ENCODE measurements at regions not wholly inside any gene's neighbourhood (a gene's known extent, or its start where the extent isn't known, plus 50 kb on each side); places are given as distances from the start of the nearest gene placed in this dataset.

- H4K20me1 ChIP-seq (ENCODE audit: control insufficient read depth, insufficient read depth), result no peaks in the 10 kb centered on the region
- H3K27me3 ChIP-seq (replicated peaks in 1 of 2; ENCODE audit: control insufficient read depth in 2 of 2, insufficient read depth in 2 of 2, low read length in 1 of 2), result peaks cover 0 to 11% of the 10 kb centered on the region in 2 experiments; a peak in 1 of 4 replicates
- BruUV-seq (replicated peaks), result no TSS peak
- no peak overlapping the region for H3K27ac ChIP-seq (ENCODE audit: control insufficient read depth, insufficient read depth)
- RAD21 ChIA-PET (ENCODE audit: unreplicated experiment), result interaction anchor here (2.3 kb wide), 1 partner anchor 301 kb away, joined by 15 read pairs; no protein-coding TSS in a partner anchor
- intact Hi-C loops (cut with micrococcal nuclease; ENCODE audit: unreplicated experiment) (loop anchor here (5.0 to 10.0 kb wide), 4 partner anchors 165 to 1518 kb away; partner anchors contain the start of gene NR4A2), in situ Hi-C loops (cut with MboI) (loop anchor here (25.0 kb wide), 1 partner anchor 1530 kb away; no protein-coding TSS in a partner anchor)
- H3K4me2 ChIP-seq (ENCODE audit: control insufficient read depth, insufficient read depth), result 0 out of 2 replicates have a peak overlapping the region, but pooled peaks have one; percentile 17
- no peaks in the 10 kb centered on the region for H3K79me2 ChIP-seq (ENCODE audit: control insufficient read depth, insufficient read depth, low read length)
- no peak overlapping the region for H3K9ac ChIP-seq (ENCODE audit: control insufficient read depth, insufficient read depth, low read length)
- no peak overlapping the region; the same call in 1 of the 2 replicates for H2AFZ ChIP-seq (ENCODE audit: control insufficient read depth, low read depth, low read length)
- FAIRE-seq (peak; percentile 13), ATAC-seq (peak; percentile 78), DNase-seq (ENCODE audit: low read depth, low spot score) (peak; percentile 7)
- no peak for TF ChIP-seq RUNX3 (IDR thresholded peaks at IDR 0.05; ENCODE audit: low read length)
- peak; percentile 45 to 57 (median 46); a peak in 5 of 6 replicates for TF ChIP-seq CTCF (IDR thresholded peaks at IDR 0.05 in 2 of 3, conservative IDR thresholded peaks at IDR 0.05 in 1 of 3; ENCODE audit: control insufficient read depth in 2 of 3, extremely low read depth in 1 of 3, insufficient read depth in 1 of 3, low read depth in 3 of 3, low read length in 3 of 3)
- TF ChIP-seq ZNF24 (IDR thresholded peaks at IDR 0.05), result peak; percentile 53; the same call in 1 of the 2 replicates
- TF ChIP-seq RAD21 (IDR thresholded peaks at IDR 0.05; ENCODE audit: insufficient read depth, low read depth, low read length), result peak; percentile 66
- peak; percentile 47; the same call in 1 of the 2 replicates for TF ChIP-seq SMC3 (IDR thresholded peaks at IDR 0.05; ENCODE audit: borderline replicate concordance, low read length)
- no peak for TF ChIP-seq EED (IDR thresholded peaks at IDR 0.05; ENCODE audit: low read depth)
- peaks cover 6% of the 10 kb centered on the region; the same call in 1 of the 2 replicates for H3K4me1 ChIP-seq (ENCODE audit: control insufficient read depth, insufficient read depth, low read length)
- CTCF ChIA-PET, result interaction anchor here (0.8 to 1.8 kb wide), 4 partner anchors 301 to 1523 kb away, joined by 3 to 5 read pairs (median 4); no protein-coding TSS in a partner anchor
- under 1% methylated on average over 14 of the region's 14 CpGs for WGBS (ENCODE audit: insufficient coverage, insufficient replicate concordance, low lambda C conversion rate, missing lambda C conversion rate)
- POLR2A ChIA-PET, result no interaction called here
- SMC1A ChIA-PET (ENCODE audit: uncharacterized antibody, unreplicated experiment), result interaction anchor here (0.7 to 1.6 kb wide), 3 partner anchors 15 to 553 kb away, joined by 3 to 6 read pairs (median 6); no protein-coding TSS in a partner anchor
- H3K4me3 ChIP-seq, result no peak overlapping the region
- no peaks in the 10 kb centered on the region; the same call in 2 of the 3 replicates for H3K9me3 ChIP-seq (replicated peaks; ENCODE audit: control insufficient read depth, insufficient read depth, low read length)
- no peaks in the 10 kb centered on the region for H3K36me3 ChIP-seq (ENCODE audit: control insufficient read depth in 2 of 2, insufficient read depth in 2 of 2, low read length in 1 of 2)
Measured at GRCh38 chr2:156892467-156893281, 364.8 kb upstream of the GALNT5 start.
